ENCODE measurements at regions not wholly inside any gene's neighbourhood (a gene's known extent, or its start where the extent isn't known, plus 50 kb on each side); places are given as distances from the start of the nearest gene placed in this dataset.
A peak's percentile ranks its signal among the peaks of the same experiment; 100 is the strongest.

DNA sequence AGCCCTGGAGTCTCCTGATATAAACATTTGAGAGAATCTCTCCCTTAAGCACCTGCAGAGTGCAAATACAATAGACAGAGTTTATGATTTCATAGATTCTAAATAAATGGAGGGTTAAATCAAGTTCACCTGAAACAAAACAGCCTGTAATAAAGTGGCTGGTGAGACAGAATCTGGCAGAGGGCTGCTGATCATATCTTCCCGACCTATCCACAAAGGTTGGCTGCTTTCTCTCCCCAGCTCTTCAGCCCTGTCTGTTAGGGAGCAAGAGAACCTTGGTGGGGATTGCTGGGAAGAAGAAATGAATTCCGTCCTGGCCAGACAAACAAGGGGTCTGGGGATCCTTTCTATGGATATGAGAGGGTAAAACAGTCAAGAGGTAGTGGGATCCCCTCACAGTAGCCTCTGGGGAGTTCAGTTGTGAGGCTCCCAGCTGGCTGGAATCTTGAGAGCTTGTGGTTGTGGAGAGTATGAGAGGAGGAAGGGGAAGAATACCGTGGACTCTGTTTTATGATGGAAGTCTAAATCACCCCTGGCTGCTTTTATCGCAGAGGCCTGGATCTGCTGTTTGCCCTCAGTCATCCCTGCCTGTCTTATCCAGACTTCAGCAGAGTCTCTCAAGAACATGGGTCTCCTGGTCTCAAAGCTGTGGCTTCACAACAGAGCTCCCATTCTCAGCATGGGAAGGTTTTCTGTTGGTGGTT, 451.3 kb downstream of the NTRK3 start:
- no peak for DNase-seq

DNA sequence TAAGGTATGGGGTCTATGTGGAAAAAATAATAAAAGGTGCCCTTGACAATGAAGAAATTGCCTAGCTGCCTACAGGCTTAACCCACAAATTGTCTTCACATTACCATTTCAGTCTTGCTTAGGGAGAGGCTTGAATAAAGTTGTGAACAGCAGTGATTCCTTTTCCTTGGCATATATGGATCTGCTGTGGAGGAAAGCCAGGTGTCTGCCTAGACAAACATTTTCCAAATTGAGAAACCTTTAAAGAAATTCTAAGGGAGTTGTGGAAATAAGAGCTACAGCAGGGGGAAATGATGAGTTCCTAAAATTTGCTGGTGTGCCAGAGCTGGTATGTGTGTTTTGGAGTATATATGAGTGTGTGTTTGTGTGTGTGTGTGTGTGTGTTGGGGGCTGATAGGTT, 452.1 kb downstream of the NTRK3 start:
- no peak for DNase-seq

DNA sequence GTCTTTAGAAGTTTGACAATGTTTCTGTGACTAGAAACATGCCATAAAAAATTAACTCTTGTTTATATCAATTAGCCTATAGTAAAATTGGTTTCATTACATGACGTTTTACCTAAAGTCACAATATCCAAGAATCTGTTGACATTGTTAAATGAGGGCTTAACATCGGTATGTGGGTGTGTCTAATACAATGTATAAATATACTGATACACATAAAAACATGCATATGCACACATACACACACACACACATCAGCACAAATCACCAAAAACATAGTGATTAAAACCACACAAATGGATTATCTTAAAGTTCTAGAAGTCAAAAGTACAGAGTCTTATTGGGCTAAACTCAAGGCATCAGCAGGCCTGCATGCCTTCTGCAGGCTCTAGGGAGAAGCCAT, 456.7 kb downstream of the NTRK3 start:
- no peak for DNase-seq

- DNase-seq, result no peak
Measured at GRCh38 chr15:87799428-87799827, 457.1 kb downstream of the NTRK3 start.

DNA sequence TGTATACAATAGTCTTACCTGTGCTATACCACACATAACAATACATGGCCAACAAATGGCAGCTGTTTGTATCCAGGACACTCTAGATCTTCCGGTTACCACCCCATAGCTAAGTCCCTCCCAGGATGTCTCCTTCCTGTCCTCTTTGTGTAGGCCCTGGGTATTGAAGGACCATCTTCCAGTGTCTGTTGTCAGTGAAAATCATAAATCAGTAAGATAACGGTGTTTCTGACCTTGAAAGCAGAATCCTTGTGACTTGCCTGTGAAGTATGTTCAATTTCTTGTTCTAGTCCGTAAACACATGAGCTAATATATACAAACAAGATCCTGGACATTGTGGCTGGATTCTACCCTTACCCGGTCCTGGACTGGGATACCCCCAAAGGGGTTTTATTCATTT, 462.8 kb downstream of the NTRK3 start:
- no peak for DNase-seq

- no peak for DNase-seq
Measured at GRCh38 chr15:87792250-87793040, 464.1 kb downstream of the NTRK3 start.

GRCh38 chr15:87781959-87782625, 474.4 kb downstream of the NTRK3 start:
- DNase-seq, result no peak

DNA sequence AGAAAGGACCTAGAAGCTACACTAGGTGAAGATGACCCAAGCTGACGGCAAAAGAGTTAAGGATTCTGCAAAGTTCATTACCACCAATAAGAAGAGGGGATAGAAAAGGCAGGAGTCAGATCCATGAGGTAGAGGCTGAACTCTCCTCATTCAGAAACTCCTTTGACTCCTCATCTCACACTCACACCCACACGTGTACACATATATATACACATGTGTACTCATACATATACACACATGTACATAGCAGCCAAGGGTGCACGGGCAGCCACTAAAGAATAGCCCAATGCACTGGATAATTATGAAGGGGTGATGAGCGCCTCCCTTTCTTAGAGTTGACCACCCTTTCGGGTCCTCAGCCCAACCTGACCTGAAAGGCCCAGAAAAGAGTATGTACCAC, 476.8 kb downstream of the NTRK3 start:
- DNase-seq, result no peak

DNA sequence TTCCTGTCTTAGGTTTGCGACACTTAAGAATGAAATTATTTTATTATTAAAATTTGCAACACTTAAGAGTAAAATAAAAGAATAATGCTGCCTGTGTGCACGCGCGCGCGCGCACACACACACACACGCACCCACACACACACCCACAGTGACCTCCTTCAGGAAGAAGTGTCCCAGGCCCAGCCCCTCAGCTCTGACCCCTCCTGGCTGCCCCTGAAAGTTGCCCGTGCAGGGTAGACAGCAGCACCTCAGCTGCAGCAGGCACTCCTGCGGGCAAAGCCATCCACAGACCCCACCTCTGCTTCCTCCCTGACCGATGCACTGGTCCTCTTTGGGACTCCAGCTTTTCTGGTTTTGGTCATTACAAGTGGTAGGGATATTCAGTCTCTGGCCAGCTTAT, 478.2 kb downstream of the NTRK3 start:
- DNase-seq, result no peak

- peak; percentile 92 for DNase-seq
Measured at GRCh38 chr15:87777054-87777561, 479.4 kb downstream of the NTRK3 start.

- DNase-seq, result no peak
Measured at GRCh38 chr15:87767516-87767915, 489.0 kb downstream of the NTRK3 start.

DNA sequence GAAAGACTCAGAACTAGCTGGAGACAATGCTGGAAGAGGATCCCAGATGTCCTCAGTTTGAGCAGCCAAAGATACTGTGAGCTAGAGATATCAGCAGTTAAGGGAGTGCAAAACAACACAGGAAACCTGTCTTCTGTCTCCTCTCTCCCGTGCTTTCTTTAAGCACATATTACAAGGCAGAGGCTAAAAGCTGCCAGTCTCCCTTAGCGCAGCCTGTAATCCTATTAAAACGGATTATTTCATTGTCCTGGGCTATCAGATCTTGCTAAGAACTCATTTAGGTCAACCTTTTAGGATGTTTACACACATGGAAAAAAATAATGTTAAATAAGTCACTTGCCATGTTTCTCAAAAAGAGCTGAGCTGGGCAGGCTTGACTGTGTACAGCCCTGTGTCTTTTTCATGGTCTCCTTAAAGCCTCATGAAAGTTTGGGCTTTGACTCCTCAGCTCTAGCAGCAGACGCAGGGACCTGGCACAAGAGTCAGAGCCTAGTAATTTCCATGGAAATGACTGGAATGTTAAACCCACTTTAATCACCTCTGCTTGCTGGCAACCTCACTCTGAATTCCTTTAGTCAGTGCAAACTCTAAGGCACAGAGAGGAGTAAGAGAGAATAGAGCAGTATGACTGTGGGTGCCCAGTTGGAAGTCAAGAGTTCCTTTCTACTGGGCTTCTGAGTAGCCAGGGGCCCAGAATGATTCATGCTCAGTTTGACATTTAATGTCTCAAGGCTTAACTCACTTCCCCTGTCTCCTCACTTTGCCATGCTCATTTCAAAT, 491.9 kb downstream of the NTRK3 start:
- peak; percentile 79 for DNase-seq

GRCh38 chr15:87763837-87764236, 492.7 kb downstream of the NTRK3 start:
- DNase-seq, result no peak

DNA sequence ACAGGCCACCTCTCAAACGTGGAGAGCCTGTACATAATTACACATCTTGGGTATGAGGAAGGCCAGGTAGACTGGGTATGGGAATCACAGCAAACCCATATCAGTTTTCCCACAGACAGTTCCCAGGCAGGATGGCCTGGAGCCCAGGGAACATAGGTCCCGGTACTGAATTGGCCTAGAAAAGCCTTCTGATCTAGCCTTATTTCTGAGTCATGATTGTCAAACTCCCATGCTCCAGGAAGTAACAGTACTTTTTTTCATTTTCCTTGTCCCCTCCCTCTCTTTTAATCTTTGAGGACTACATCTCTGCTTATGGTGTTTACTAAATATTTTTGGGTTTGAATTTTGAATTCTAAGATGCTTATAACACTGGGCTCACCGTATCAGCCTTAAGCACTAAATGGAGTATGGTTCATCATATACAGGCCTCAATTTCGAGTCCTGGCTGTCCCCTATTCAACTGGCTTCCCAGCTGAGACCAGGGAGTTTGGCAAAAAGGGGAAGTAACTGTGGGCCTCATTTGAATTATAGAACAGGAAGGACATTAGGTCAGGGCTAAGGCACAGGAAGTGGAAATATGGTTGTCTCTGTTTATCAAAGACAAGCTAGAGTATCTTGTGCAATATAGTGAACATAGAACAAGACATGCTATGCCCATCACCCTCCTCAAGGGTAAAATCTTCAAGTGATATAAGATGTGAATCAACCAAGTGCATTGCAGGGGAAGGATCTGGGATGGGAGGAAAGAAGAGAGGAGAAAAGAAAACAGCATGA, 494.6 kb downstream of the NTRK3 start:
- peak; percentile 99 for DNase-seq

DNA sequence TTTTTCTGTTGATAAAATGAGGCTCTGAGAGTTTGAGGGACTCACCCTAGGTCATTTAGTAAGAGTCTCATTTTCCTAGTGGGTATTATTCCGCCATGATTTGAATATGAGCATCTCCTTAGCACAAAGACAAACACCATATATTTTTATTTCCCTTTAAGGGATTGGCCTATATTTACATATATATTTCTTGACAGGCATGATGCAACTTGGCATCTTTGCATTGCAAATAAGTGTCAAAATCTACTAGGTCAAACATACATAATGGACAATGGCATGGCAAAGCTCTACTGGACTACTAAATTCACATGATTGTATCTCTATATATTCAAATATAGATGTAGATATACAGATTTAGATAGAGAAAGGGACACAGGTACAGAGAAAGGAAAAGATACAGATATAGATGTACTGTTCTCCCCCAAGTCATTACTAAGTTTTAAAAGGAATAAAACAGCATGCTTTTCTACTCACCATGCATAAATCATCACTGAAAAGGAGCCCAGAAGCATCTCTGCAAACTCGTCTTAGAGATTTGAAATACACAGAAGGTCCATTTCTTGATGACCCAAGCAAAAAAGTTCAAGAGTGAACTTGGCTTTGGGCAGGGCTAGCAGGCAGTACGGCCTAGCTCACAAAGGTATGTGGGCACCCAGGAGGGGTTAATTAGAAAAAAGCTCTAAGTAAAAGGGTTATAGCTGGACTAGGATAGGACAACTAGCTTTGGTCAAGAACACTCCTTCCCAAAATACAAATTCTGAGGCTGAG, 495.8 kb downstream of the NTRK3 start:
- no peak for DNase-seq

GRCh38 chr15:87758794-87759418, 497.6 kb downstream of the NTRK3 start:
- DNase-seq, result no peak

GRCh38 chr15:87757084-87757483, 499.5 kb downstream of the NTRK3 start:
- DNase-seq, result peak; percentile 71

- no peak for DNase-seq
Measured at GRCh38 chr15:87756072-87756471, 500.5 kb downstream of the NTRK3 start.

- no peak for DNase-seq
Measured at GRCh38 chr15:87755226-87755625, 501.3 kb downstream of the NTRK3 start.

DNA sequence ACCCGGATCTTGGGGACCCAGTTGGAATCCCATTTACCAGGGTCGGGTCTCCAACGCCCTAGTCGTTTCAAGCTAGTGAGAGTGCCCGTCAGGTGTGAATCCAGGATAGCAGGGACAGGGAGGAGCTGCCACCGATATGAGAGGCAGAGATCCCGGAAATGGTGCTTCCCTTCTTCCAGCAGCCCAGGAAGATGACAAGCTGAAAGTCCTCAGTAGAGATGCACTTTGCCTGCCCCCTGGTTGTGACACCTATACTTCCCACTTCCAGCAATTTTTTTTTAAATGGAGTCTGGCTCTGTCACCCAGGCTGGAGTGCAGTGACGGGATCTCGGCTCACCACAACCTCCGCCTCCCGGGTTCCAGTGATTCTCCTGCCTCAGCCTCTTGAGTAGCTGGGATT, 503.0 kb downstream of the NTRK3 start:
- DNase-seq, result no peak
